CD4-positive, CD25-positive, alpha-beta regulatory T cell (primary cell): ENCODE measurements at regions not wholly inside any gene's neighbourhood (a gene's known extent, or its start where the extent isn't known, plus 50 kb on each side); places are given as distances from the start of the nearest gene placed in this dataset.

Experiments used
- ATAC-seq, 2 donors: fragments of 150-1000 bp; cut with Tn5 transposase; one replicate each; pipeline ENCODE4 v1.10.0; 2021; ENCODE audit warnings: low read depth in 2 of 2, moderate number of reproducible peaks in 2 of 2, moderate library complexity in 1 of 2
- DNase-seq, 3 donors: peaks; one replicate each; pipeline versions ENCODE4 v3.0.0 to v3.0.0-alpha.2; 2012 to 2022; ENCODE audit warnings: mixed read lengths in 1 of 3
- H3K27ac ChIP-seq: one replicate; pipeline ENCODE4 v1.7.0; 2013; ENCODE audit warnings: mild to moderate bottlenecking, low read length; ENCODE audit not compliant: insufficient read depth, poor library complexity, severe bottlenecking
- H3K27me3 ChIP-seq: one replicate; pipeline ENCODE4 v1.7.0; 2013; ENCODE audit warnings: low read length; ENCODE audit not compliant: control insufficient read depth, insufficient read depth
- H3K36me3 ChIP-seq: one replicate; pipeline ENCODE4 v1.7.0; 2013; ENCODE audit warnings: mild to moderate bottlenecking, low read length, moderate library complexity; ENCODE audit not compliant: control insufficient read depth, insufficient read depth
- H3K4me1 ChIP-seq: 2 replicates; pipeline ENCODE4 v1.7.0; 2013; ENCODE audit warnings: mild to moderate bottlenecking, low read length; ENCODE audit not compliant: insufficient read depth, control insufficient read depth, poor library complexity, severe bottlenecking
- H3K4me3 ChIP-seq: one replicate; pipeline ENCODE4 v1.7.0; 2013; ENCODE audit warnings: low read depth, mild to moderate bottlenecking, low read length, moderate library complexity
- H3K9me3 ChIP-seq, 2 experiments: 1 replicate in 1 of 2; 2 replicates in 1 of 2; pipeline ENCODE4 v1.7.0; 2013; ENCODE audit warnings: low read length in 2 of 2, mild to moderate bottlenecking in 1 of 2, moderate library complexity in 1 of 2; ENCODE audit not compliant: control insufficient read depth in 2 of 2
- H3K27ac Mint-ChIP-seq, 3 donors: one replicate each; pipeline ENCODE4 v1.8.0; 2020 to 2022; ENCODE audit warnings: mild to moderate bottlenecking in 3 of 3, mixed read lengths in 3 of 3, moderate library complexity in 2 of 3
- H3K27me3 Mint-ChIP-seq: one replicate; pipeline ENCODE4 v1.8.0; 2022; ENCODE audit warnings: mild to moderate bottlenecking, mixed read lengths
- H3K36me3 Mint-ChIP-seq: one replicate; pipeline ENCODE4 v1.8.0; 2020; ENCODE audit warnings: mixed read lengths
- H3K4me1 Mint-ChIP-seq, 4 donors: one replicate each; pipeline ENCODE4 v1.8.0; 2020 to 2022; ENCODE audit warnings: mixed read lengths in 4 of 4, mild to moderate bottlenecking in 1 of 4
- H3K4me3 Mint-ChIP-seq, 4 donors: one replicate each; pipeline ENCODE4 v1.8.0; 2020 to 2022; ENCODE audit warnings: mild to moderate bottlenecking in 4 of 4, mixed read lengths in 4 of 4, moderate library complexity in 3 of 4
- H3K9me3 Mint-ChIP-seq, 7 donors: one replicate each; pipeline ENCODE4 v1.8.0; 2020 to 2022; ENCODE audit warnings: mixed read lengths in 7 of 7, mild to moderate bottlenecking in 3 of 7, moderate library complexity in 2 of 7

DNA sequence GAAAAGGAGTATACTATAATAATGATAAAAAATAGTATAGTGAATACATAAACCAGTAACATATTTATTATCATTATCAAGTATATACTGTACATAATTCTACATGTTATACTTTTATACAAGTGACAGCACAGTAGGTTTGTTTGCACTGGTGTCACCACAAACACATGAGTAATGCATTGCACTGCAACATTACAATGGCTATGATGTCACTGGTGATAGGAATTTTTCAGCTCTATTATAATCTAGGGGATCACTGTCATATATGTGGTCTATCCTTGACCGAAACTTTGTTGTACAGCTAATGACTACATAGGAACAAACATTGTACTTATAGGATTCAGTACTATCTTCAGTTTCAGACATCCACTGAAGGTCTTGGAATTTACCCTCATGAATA lies 165.8 kb upstream of the SYT1 start:
- ATAC-seq (no peak), DNase-seq (no peak)
- Histone ChIP-seq H3K27ac (no peak overlapping the region), H3K4me1 (no peaks in the 10 kb centered on the region), H3K27me3 (no peaks in the 10 kb centered on the region), H3K4me3 (no peak overlapping the region), H3K9me3 (peaks cover 2 to 4% of the 10 kb centered on the region in 2 experiments), H3K36me3 (no peaks in the 10 kb centered on the region)
- no peak overlapping the region for H3K4me3 Mint-ChIP-seq
- H3K27ac Mint-ChIP-seq, result no peak overlapping the region
- H3K27me3 Mint-ChIP-seq, result no peaks in the 10 kb centered on the region
- peaks cover 0 to 16% (median 8%) of the 10 kb centered on the region in 7 donors for H3K9me3 Mint-ChIP-seq
- no peaks in the 10 kb centered on the region for H3K36me3 Mint-ChIP-seq
- H3K4me1 Mint-ChIP-seq, result no peaks in the 10 kb centered on the region

DNA sequence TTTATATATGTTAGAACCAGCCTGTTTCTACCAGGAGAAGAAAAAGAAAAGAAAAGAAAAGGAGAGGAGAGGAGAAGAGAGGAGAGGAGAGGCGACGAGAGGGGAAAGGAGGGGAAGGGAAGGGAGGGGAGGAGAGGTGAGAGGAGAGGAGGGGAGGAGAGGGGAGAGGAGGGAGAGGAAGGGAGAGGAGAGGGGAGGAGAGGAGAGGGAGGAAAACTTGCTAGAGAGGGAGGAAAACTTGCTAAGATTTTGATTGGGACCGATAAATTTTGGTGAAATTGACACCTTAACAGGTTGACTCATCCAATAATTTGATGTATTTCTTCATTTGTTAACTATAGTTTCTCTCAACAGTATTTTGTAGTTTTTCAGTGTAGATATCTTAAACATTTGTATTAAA lies 164.0 kb upstream of the SYT1 start:
- peaks cover 0 to 10% (median 5%) of the 10 kb centered on the region in 7 donors for H3K9me3 Mint-ChIP-seq
- Histone ChIP-seq H3K27ac (no peak overlapping the region), H3K4me1 (no peaks in the 10 kb centered on the region), H3K36me3 (no peaks in the 10 kb centered on the region), H3K27me3 (no peaks in the 10 kb centered on the region), H3K4me3 (no peak overlapping the region), H3K9me3 (peaks cover 0 to 4% of the 10 kb centered on the region in 2 experiments)
- DNase-seq (no peak), ATAC-seq (no peak)
- H3K4me3 Mint-ChIP-seq, result no peak overlapping the region
- H3K4me1 Mint-ChIP-seq, result no peaks in the 10 kb centered on the region
- no peak overlapping the region for H3K27ac Mint-ChIP-seq
- no peaks in the 10 kb centered on the region for H3K36me3 Mint-ChIP-seq
- peaks cover 4% of the 10 kb centered on the region for H3K27me3 Mint-ChIP-seq

DNA sequence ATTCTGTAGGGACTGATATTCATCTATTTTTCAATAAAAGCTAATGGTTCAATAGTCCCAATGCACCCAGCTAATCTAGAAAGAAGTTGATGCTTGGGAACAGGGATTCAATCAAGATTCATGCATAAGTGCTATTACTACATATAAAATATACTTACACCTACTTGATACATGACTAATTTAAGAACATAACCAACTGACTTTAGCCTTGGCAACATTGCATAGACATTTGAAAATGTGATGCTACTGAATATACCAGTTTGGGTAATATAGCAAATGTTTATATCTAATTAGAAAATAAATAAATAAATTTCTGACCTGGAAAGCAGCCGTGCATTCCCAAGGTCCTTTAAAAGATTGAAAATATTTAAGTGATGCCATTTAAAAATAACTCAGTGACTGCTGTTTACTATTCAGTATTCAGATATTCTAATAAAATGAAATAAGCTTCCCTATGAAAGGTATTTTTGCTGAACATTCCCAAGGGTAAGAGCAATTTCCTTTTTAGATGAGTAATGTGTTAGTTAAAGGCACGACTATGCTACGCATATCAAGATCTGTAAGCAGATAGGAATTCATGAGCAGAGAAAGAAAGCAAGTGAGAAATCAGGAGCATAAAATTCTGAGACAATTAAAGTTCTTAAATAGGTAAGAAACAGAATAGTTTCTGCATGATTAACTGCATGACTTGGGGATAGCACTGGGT lies 160.6 kb upstream of the SYT1 start:
- no peak for DNase-seq
- no peak overlapping the region for H3K27ac Mint-ChIP-seq

DNA sequence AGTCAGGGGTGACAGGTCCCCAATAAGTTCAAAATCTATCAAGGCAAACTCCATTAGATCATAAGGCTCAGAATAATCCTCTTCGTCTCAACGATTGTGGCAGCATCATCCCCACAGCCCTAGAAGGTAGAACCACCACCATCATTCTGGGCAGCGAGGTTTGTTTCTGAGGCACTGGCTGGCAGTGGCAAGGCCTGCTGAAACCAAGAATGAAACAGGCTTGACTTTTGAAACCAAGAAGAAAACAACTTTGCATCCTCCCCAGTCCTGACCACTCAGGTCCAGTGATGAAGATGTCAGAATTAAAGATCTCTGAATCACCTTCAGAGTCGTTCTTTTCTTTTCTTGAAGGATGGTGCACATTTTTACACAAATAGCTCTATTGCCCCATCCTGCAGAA lies 152.6 kb upstream of the SYT1 start:
- ATAC-seq, result no peak
- Mint-ChIP-seq H3K4me1 (peaks cover 0 to 4% (median 0%) of the 10 kb centered on the region in 4 donors), H3K27me3 (no peaks in the 10 kb centered on the region)

More for the DNA sequence above, 160.6 kb upstream of the SYT1 start:
- ATAC-seq, result no peak
- Histone ChIP-seq H3K9me3 (peaks cover 0 to 4% of the 10 kb centered on the region in 2 experiments), H3K4me1 (no peaks in the 10 kb centered on the region), H3K4me3 (no peak overlapping the region), H3K36me3 (no peaks in the 10 kb centered on the region), H3K27me3 (no peaks in the 10 kb centered on the region), H3K27ac (no peak overlapping the region)
- peaks cover 4% of the 10 kb centered on the region for H3K27me3 Mint-ChIP-seq
- H3K36me3 Mint-ChIP-seq, result no peaks in the 10 kb centered on the region
- H3K9me3 Mint-ChIP-seq, result peaks cover 0 to 11% (median 4%) of the 10 kb centered on the region in 7 donors
- H3K4me1 Mint-ChIP-seq, result no peaks in the 10 kb centered on the region
- H3K4me3 Mint-ChIP-seq, result no peak overlapping the region

DNA sequence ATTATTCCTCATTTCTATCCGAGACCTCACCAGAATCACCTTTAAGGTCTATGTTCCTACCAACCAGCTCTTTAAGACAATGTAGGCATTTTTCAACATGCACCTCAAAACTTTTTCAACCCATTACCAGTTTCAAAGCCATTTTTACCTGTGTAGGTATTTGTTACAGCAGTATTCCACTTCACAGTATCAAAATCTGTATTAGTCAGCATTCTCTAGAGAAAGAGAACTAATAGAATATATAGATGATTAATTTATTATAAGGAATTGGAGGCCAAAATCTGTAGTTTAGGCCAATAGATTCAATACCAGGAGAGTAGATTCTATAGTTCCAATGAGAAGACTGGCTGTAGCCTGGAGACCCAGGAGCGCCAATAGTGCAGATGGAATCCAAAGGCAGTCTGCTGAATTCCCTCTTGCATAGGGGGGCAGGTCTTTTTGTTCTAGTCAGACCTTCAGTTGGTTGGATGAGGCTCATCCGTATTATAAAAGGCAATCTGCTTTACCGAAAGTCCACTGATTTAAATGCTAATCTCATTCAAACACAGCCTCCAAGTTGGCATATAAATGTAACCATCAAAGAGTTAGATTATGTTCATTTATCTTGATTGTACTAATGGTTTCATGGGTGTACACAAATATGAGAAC lies 151.6 kb upstream of the SYT1 start:
- DNase-seq (no peak), ATAC-seq (no peak)
- Mint-ChIP-seq H3K4me3 (no peak overlapping the region), H3K27me3 (no peaks in the 10 kb centered on the region), H3K36me3 (no peaks in the 10 kb centered on the region), H3K9me3 (peaks cover 0 to 19% (median 3%) of the 10 kb centered on the region in 7 donors), H3K27ac (no peak overlapping the region), H3K4me1 (peaks cover 0 to 4% (median 0%) of the 10 kb centered on the region in 4 donors)
- no peaks in the 10 kb centered on the region for H3K4me1 ChIP-seq
- H3K9me3 ChIP-seq, result no peaks in the 10 kb centered on the region
- H3K27me3 ChIP-seq, result no peaks in the 10 kb centered on the region
- no peaks in the 10 kb centered on the region for H3K36me3 ChIP-seq
- no peak overlapping the region for H3K4me3 ChIP-seq
- H3K27ac ChIP-seq, result no peak overlapping the region

More for the DNA sequence above, 152.6 kb upstream of the SYT1 start:
- H3K36me3 ChIP-seq, result no peaks in the 10 kb centered on the region
- no peaks in the 10 kb centered on the region for H3K27me3 ChIP-seq
- no peak overlapping the region for H3K4me3 Mint-ChIP-seq
- H3K4me3 ChIP-seq, result no peak overlapping the region
- no peaks in the 10 kb centered on the region for H3K4me1 ChIP-seq
- H3K9me3 ChIP-seq, result no peaks in the 10 kb centered on the region
- no peak overlapping the region for H3K27ac Mint-ChIP-seq
- no peak overlapping the region for H3K27ac ChIP-seq
- no peaks in the 10 kb centered on the region for H3K36me3 Mint-ChIP-seq
- H3K9me3 Mint-ChIP-seq, result peaks cover 0 to 19% (median 2%) of the 10 kb centered on the region in 7 donors
- no peak for DNase-seq

DNA sequence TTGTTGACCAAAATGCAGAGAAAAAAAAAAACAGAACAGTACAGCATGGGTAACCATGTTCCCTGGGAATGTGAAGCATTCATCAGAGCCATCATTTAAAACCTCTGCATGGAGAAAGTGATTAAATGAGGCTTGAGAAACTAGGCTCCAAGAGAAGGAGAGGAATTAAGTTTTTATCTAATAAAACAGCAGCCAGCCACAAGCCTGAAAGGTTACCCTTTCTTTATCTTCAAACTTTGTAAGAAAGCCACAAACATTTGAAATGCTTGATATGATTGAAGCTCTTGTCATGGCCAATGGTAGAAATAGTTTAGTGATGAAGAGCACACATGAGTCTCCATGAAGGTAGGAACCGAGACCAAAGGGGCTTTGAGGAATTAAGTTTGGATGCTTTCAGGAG lies 144.9 kb upstream of the SYT1 start:
- DNase-seq (no peak), ATAC-seq (no peak)
- H3K27me3 Mint-ChIP-seq, result no peaks in the 10 kb centered on the region
- no peak overlapping the region for H3K4me3 Mint-ChIP-seq
- Histone ChIP-seq H3K36me3 (no peaks in the 10 kb centered on the region), H3K27ac (no peak overlapping the region), H3K4me3 (no peak overlapping the region), H3K4me1 (no peaks in the 10 kb centered on the region), H3K9me3 (no peaks in the 10 kb centered on the region), H3K27me3 (no peaks in the 10 kb centered on the region)
- H3K9me3 Mint-ChIP-seq, result peaks cover 0 to 18% (median 2%) of the 10 kb centered on the region in 7 donors
- no peaks in the 10 kb centered on the region for H3K36me3 Mint-ChIP-seq
- H3K27ac Mint-ChIP-seq, result peak overlapping the region in 1 of 3 donors; percentile 22
- no peaks in the 10 kb centered on the region for H3K4me1 Mint-ChIP-seq

DNA sequence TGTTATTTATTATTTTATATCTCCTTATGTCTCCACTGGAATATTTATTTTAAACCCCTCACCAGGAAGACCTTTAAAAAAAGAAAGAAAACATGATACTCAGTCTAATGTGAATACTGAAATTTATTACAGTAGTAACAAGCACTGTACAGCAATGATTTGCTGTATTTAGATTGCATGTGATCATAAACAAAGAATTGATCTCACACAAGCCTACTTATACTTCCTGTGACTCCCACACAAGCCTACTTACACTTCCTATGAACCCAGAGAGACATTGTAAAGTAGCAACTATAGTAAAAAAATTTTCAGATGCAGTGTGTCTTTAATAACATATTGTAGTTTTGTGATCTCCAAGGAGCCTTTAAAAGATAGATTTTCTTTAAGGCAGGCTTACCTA lies 142.7 kb upstream of the SYT1 start:
- no peaks in the 10 kb centered on the region for H3K4me1 ChIP-seq
- H3K27ac ChIP-seq, result no peak overlapping the region
- H3K9me3 ChIP-seq, result no peaks in the 10 kb centered on the region
- no peak overlapping the region for H3K27ac Mint-ChIP-seq
- no peaks in the 10 kb centered on the region for H3K27me3 ChIP-seq
- no peaks in the 10 kb centered on the region for H3K36me3 ChIP-seq
- H3K36me3 Mint-ChIP-seq, result no peaks in the 10 kb centered on the region
- no peaks in the 10 kb centered on the region for H3K27me3 Mint-ChIP-seq
- no peak for ATAC-seq
- DNase-seq, result no peak
- no peak overlapping the region for H3K4me3 Mint-ChIP-seq
- peaks cover 0 to 18% (median 2%) of the 10 kb centered on the region in 7 donors for H3K9me3 Mint-ChIP-seq
- no peak overlapping the region for H3K4me3 ChIP-seq
- H3K4me1 Mint-ChIP-seq, result no peaks in the 10 kb centered on the region

DNA sequence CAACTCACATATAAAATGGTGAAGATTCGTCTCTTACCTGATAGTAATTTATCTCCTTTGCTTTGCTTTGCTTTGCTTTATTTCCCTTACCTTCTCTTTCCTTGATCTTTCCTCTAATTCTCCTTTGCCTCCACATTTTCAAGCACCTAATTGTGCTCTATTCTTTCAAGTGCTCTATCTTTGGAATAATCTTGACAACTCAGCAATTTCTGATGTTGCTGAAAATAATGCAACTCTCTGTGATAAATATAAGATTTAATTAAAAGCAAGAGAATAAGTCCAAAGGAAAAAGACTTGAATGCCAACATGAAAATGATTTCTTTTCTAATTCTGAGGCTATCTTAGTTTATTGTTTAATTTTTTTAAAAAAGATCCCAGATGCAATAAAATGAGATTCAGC lies 139.5 kb upstream of the SYT1 start:
- H3K4me3 Mint-ChIP-seq, result no peak overlapping the region
- peaks cover 1 to 10% (median 2%) of the 10 kb centered on the region in 7 donors for H3K9me3 Mint-ChIP-seq
- H3K27me3 Mint-ChIP-seq, result no peaks in the 10 kb centered on the region
- H3K4me3 ChIP-seq, result no peak overlapping the region
- no peaks in the 10 kb centered on the region for H3K36me3 Mint-ChIP-seq
- DNase-seq, result no peak
- H3K27ac ChIP-seq, result no peak overlapping the region
- no peaks in the 10 kb centered on the region for H3K36me3 ChIP-seq
- no peaks in the 10 kb centered on the region for H3K4me1 ChIP-seq
- ATAC-seq, result no peak
- no peak overlapping the region for H3K27ac Mint-ChIP-seq
- H3K9me3 ChIP-seq, result peaks cover 0 to 2% of the 10 kb centered on the region in 2 experiments
- H3K4me1 Mint-ChIP-seq, result no peaks in the 10 kb centered on the region
- no peaks in the 10 kb centered on the region for H3K27me3 ChIP-seq
